NCI-H524 (cell line): ENCODE measurements at regions not wholly inside any gene's neighbourhood (a gene's known extent, or its start where the extent isn't known, plus 50 kb on each side); places are given as distances from the start of the nearest gene placed in this dataset.
"Not testable (repeated sequence)": the region's sequence is repeated elsewhere in the genome, so short reads cannot be mapped to it uniquely, and the experiment has no call there.

Source experiments
- DNase-seq, 2 experiments: peaks; one replicate each; lab custom pipeline; 2025; lab: John Stamatoyannopoulos, UW

GRCh38 chr11:103584720-103585119 lies 451.7 kb upstream of the DDI1 start:
- no peak for DNase-seq

- DNase-seq, result no peak
Observed at GRCh38 chr11:103585401-103585800, 451.0 kb upstream of the DDI1 start.

- DNase-seq, result no peak
Observed at GRCh38 chr11:103585911-103586310, 450.5 kb upstream of the DDI1 start.

- no peak for DNase-seq
Observed at GRCh38 chr11:103586756-103587155, 449.7 kb upstream of the DDI1 start.

GRCh38 chr11:103587901-103588788 lies 448.3 kb upstream of the DDI1 start:
- no peak for DNase-seq

GRCh38 chr11:103591554-103591953 lies 444.9 kb upstream of the DDI1 start:
- DNase-seq, result no peak

- DNase-seq, result no peak
Observed at GRCh38 chr11:103594283-103594682, 442.2 kb upstream of the DDI1 start.

- no peak for DNase-seq
Observed at GRCh38 chr11:103596315-103596714, 440.1 kb upstream of the DDI1 start.

- DNase-seq, result peak; percentile 49 to 76
Observed at GRCh38 chr11:103601225-103601846, 435.1 kb upstream of the DDI1 start.

GRCh38 chr11:103602840-103603239 lies 433.6 kb upstream of the DDI1 start:
- DNase-seq, result peak in 1 of 2 experiments; percentile 59

GRCh38 chr11:103604310-103604709 lies 432.1 kb upstream of the DDI1 start:
- DNase-seq, result no peak

GRCh38 chr11:103608566-103608965 lies 427.9 kb upstream of the DDI1 start:
- DNase-seq, result no peak

GRCh38 chr11:103609117-103610066 lies 427.0 kb upstream of the DDI1 start:
- no peak for DNase-seq

GRCh38 chr11:103610435-103610834 lies 426.0 kb upstream of the DDI1 start:
- DNase-seq, result no peak

- not testable (repeated sequence) for DNase-seq
Observed at GRCh38 chr11:103611526-103612260, 424.7 kb upstream of the DDI1 start.

- DNase-seq, result not testable (repeated sequence)
Observed at GRCh38 chr11:103612451-103612850, 424.0 kb upstream of the DDI1 start.

- DNase-seq, result not testable (repeated sequence)
Observed at GRCh38 chr11:103616586-103616985, 419.9 kb upstream of the DDI1 start.

GRCh38 chr11:103618528-103618927 lies 417.9 kb upstream of the DDI1 start:
- no peak for DNase-seq

- peak in 1 of 2 experiments; percentile 49 for DNase-seq
Observed at GRCh38 chr11:103619480-103619879, 417.0 kb upstream of the DDI1 start.

GRCh38 chr11:103619938-103620337 lies 416.5 kb upstream of the DDI1 start:
- no peak for DNase-seq

- no peak for DNase-seq
Observed at GRCh38 chr11:103622296-103622695, 414.1 kb upstream of the DDI1 start.
